B cell (primary cell): ENCODE measurements at regions not wholly inside any gene's neighbourhood (a gene's known extent, or its start where the extent isn't known, plus 50 kb on each side); places are given as distances from the start of the nearest gene placed in this dataset.

ENCODE experiments used
- ATAC-seq: fragments of 200-7000 bp; cut with Tn5 transposase; one replicate; pipeline ENCODE4 v1.10.0; 2021; ENCODE audit warnings: low read depth, mild to moderate bottlenecking, moderate number of reproducible peaks, moderate library complexity
- CTCF ChIA-PET: fragments of 350-600 bp; sonication (Branson Sonifier 250); formaldehyde crosslinking; loops from one replicate; lab custom pipeline; 2021; ENCODE audit warnings: antibody characterized with exemption, inconsistent platforms; lab: Charles Lee
- POLR2A ChIA-PET: fragments of 350-600 bp; sonication (Branson Sonifier 250); formaldehyde crosslinking; loops from one replicate; lab custom pipeline; 2021; ENCODE audit warnings: antibody characterized with exemption; lab: Charles Lee
- DNase-seq: peaks from one replicate; pipeline ENCODE4 v3.0.0; 2013
- H2AFZ ChIP-seq: 2 replicates; pipeline ENCODE4 v1.6.1; 2012; ENCODE audit warnings: mild to moderate bottlenecking, low read depth, low read length; ENCODE audit not compliant: insufficient read depth, poor library complexity, severe bottlenecking
- H3K27ac ChIP-seq, 2 donors: 1 replicate in 1 of 2; 2 replicates in 1 of 2; pipeline ENCODE4 v1.5.1; 2012 to 2013; ENCODE audit warnings: low read length in 2 of 2, mild to moderate bottlenecking in 2 of 2, moderate library complexity in 1 of 2
- H3K27me3 ChIP-seq, 4 experiments: fragments of 200-600 bp in 1 of 4; sonication (generic) in 1 of 4; replicated peaks in 1 of 4; 1 replicate in 2 of 4; 2 replicates in 2 of 4; pipeline versions ENCODE4 v1.6.1 to v1.7.0; 2013 to 2016; ENCODE audit warnings: low read length in 3 of 4, mild to moderate bottlenecking in 2 of 4, mixed read lengths in 1 of 4, moderate library complexity in 1 of 4; ENCODE audit not compliant: insufficient read depth in 4 of 4, control insufficient read depth in 3 of 4; ENCODE audit errors: control extremely low read depth in 1 of 4
- H3K36me3 ChIP-seq, 2 experiments: replicated peaks in 1 of 2; 1 replicate in 1 of 2; 2 replicates in 1 of 2; pipeline versions ENCODE4 v1.6.1 to v1.7.1; 2013; ENCODE audit warnings: low read length in 1 of 2; ENCODE audit not compliant: insufficient read depth in 2 of 2, control insufficient read depth in 1 of 2; ENCODE audit errors: control extremely low read depth in 1 of 2, extremely low read depth in 1 of 2
- H3K4me1 ChIP-seq, 2 donors: fragments of 200-600 bp in 1 of 2; sonication (generic) in 1 of 2; 1 replicate in 1 of 2; 2 replicates in 1 of 2; pipeline versions ENCODE4 v1.5.1 to v1.6.1; 2013 to 2017; ENCODE audit warnings: low read length in 2 of 2; ENCODE audit not compliant: control insufficient read depth in 2 of 2, insufficient read depth in 2 of 2
- H3K4me2 ChIP-seq: replicated peaks from 2 replicates; pipeline ENCODE3; 2012; ENCODE audit warnings: mild to moderate bottlenecking, low read depth, low read length; ENCODE audit not compliant: poor library complexity, severe bottlenecking
- H3K4me3 ChIP-seq, 5 experiments: fragments of 200-600 bp in 1 of 5; sonication (generic) in 1 of 5; 1 replicate in 3 of 5; 2 replicates in 2 of 5; pipeline versions ENCODE4 v1.5.1 to v1.7.0; 2011 to 2016; ENCODE audit warnings: low read length in 4 of 5, mild to moderate bottlenecking in 4 of 5, low read depth in 2 of 5, control low read depth in 1 of 5, moderate library complexity in 1 of 5; ENCODE audit not compliant: insufficient read depth in 1 of 5; ENCODE audit errors: control extremely low read depth in 1 of 5, extremely low read depth in 1 of 5
- H3K79me2 ChIP-seq: fragments of 200-600 bp; sonication (generic); one replicate; pipeline ENCODE4 v1.6.0; 2016; ENCODE audit warnings: low read length; ENCODE audit not compliant: control insufficient read depth, insufficient read depth
- H3K9ac ChIP-seq: fragments of 200-600 bp; sonication (generic); 2 replicates; pipeline ENCODE4 v1.6.1; 2017; ENCODE audit warnings: mild to moderate bottlenecking, low read length, moderate library complexity
- H3K9me3 ChIP-seq, 3 donors: one replicate each; pipeline versions ENCODE4 v1.6.1 to v1.7.1; 2013; ENCODE audit warnings: low read length in 2 of 3; ENCODE audit not compliant: control insufficient read depth in 2 of 3, insufficient read depth in 1 of 3; ENCODE audit errors: control extremely low read depth in 1 of 3
- H4K20me1 ChIP-seq: 2 replicates; pipeline ENCODE4 v1.6.0; 2012; ENCODE audit warnings: mild to moderate bottlenecking, low read length; ENCODE audit not compliant: insufficient read depth, control insufficient read depth, poor library complexity, severe bottlenecking
- H3K27ac Mint-ChIP-seq: one replicate; pipeline ENCODE4 v1.8.0; 2021; ENCODE audit warnings: mixed read lengths
- H3K27me3 Mint-ChIP-seq: one replicate; pipeline ENCODE4 v1.8.0; 2021; ENCODE audit warnings: mixed read lengths
- H3K4me1 Mint-ChIP-seq: one replicate; pipeline ENCODE4 v1.8.0; 2021; ENCODE audit warnings: mixed read lengths
- H3K4me3 Mint-ChIP-seq: one replicate; pipeline ENCODE4 v1.8.0; 2021; ENCODE audit warnings: mixed read lengths
- H3K9me3 Mint-ChIP-seq: one replicate; pipeline ENCODE4 v1.8.0; 2022; ENCODE audit warnings: mixed read lengths; ENCODE audit not compliant: insufficient read depth
- CTCF ChIP-seq: fragments of 200-600 bp; IDR thresholded peaks from one replicate; pipeline ENCODE4 v1.8.0; 2022; ENCODE audit warnings: antibody characterized with exemption, mild to moderate bottlenecking
- EZH2 ChIP-seq: IDR thresholded peaks from 2 replicates; pipeline ENCODE4 v1.6.1; 2012; ENCODE audit warnings: borderline replicate concordance, low read depth, mild to moderate bottlenecking, moderate library complexity, low read length; ENCODE audit not compliant: insufficient read depth, poor library complexity, severe bottlenecking
- WGBS: methylation state at CpG from one replicate; pipeline ENCODE4 v1.1.5; 2013; ENCODE audit warnings: missing lambda C conversion rate; ENCODE audit not compliant: insufficient coverage; 5-methylcytosine and 5-hydroxymethylcytosine counted together
- intact Hi-C: fragments of 100-400 bp; cut with micrococcal nuclease; formaldehyde crosslinking; loops from one replicate; pipeline ENCODE4 v1.10.0; 2022

GRCh38 chr14:101369194-101369915 lies 191.9 kb upstream of the DIO3 start:
- H3K9me3 Mint-ChIP-seq, result no peaks in the 10 kb centered on the region
- CTCF ChIA-PET, result no interaction called here
- H2AFZ ChIP-seq, result no peak overlapping the region
- peaks cover 0 to 7% of the 10 kb centered on the region in 2 donors for H3K4me1 ChIP-seq
- peaks cover 4% of the 10 kb centered on the region for H3K4me1 Mint-ChIP-seq
- ATAC-seq, result no peak
- WGBS, result 95% methylated on average over 11 of the region's 17 CpGs
- no peaks in the 10 kb centered on the region for H3K36me3 ChIP-seq
- H3K4me3 ChIP-seq, result no peak overlapping the region
- TF ChIP-seq CTCF (no peak), EZH2 (no peak)
- no peaks in the 10 kb centered on the region for H4K20me1 ChIP-seq
- no peaks in the 10 kb centered on the region for H3K79me2 ChIP-seq
- no peak overlapping the region for H3K27ac Mint-ChIP-seq
- no peak for DNase-seq
- POLR2A ChIA-PET, result no interaction called here
- H3K27me3 ChIP-seq, result peaks cover 0 to 4% (median 1%) of the 10 kb centered on the region in 4 experiments
- H3K4me3 Mint-ChIP-seq, result no peak overlapping the region
- peaks cover 5% of the 10 kb centered on the region for H3K27me3 Mint-ChIP-seq
- intact Hi-C loops, result no loop called here
- H3K9me3 ChIP-seq, result peaks cover 0 to 27% (median 0%) of the 10 kb centered on the region in 3 donors
- H3K27ac ChIP-seq, result no peak overlapping the region
- H3K4me2 ChIP-seq, result no peak overlapping the region
- no peak overlapping the region for H3K9ac ChIP-seq

- Histone ChIP-seq H3K4me1 (peaks cover 0 to 7% of the 10 kb centered on the region in 2 donors), H3K27me3 (peaks cover 0 to 4% (median 0%) of the 10 kb centered on the region in 4 experiments), H2AFZ (no peak overlapping the region), H3K9ac (no peak overlapping the region), H3K27ac (no peak overlapping the region), H3K36me3 (no peaks in the 10 kb centered on the region), H3K4me2 (no peak overlapping the region), H3K9me3 (peaks cover 0 to 21% (median 0%) of the 10 kb centered on the region in 3 donors), H3K4me3 (no peak overlapping the region), H4K20me1 (no peaks in the 10 kb centered on the region), H3K79me2 (no peaks in the 10 kb centered on the region)
- Mint-ChIP-seq H3K9me3 (no peaks in the 10 kb centered on the region), H3K4me1 (peaks cover 4% of the 10 kb centered on the region), H3K4me3 (no peak overlapping the region), H3K27me3 (peaks cover 9% of the 10 kb centered on the region), H3K27ac (no peak overlapping the region)
- 91% methylated on average over 15 of the region's 19 CpGs for WGBS
- intact Hi-C loops, result no loop called here
- TF ChIP-seq EZH2, result no peak
- no peak for TF ChIP-seq CTCF
- no peak for ATAC-seq
- ChIA-PET POLR2A (no interaction called here), CTCF (no interaction called here)
- DNase-seq, result no peak
Measured at GRCh38 chr14:101369916-101370592, 191.2 kb upstream of the DIO3 start.
